ENCODE measurements at regions not wholly inside any gene's neighbourhood (a gene's known extent, or its start where the extent isn't known, plus 50 kb on each side); places are given as distances from the start of the nearest gene placed in this dataset.

DNA sequence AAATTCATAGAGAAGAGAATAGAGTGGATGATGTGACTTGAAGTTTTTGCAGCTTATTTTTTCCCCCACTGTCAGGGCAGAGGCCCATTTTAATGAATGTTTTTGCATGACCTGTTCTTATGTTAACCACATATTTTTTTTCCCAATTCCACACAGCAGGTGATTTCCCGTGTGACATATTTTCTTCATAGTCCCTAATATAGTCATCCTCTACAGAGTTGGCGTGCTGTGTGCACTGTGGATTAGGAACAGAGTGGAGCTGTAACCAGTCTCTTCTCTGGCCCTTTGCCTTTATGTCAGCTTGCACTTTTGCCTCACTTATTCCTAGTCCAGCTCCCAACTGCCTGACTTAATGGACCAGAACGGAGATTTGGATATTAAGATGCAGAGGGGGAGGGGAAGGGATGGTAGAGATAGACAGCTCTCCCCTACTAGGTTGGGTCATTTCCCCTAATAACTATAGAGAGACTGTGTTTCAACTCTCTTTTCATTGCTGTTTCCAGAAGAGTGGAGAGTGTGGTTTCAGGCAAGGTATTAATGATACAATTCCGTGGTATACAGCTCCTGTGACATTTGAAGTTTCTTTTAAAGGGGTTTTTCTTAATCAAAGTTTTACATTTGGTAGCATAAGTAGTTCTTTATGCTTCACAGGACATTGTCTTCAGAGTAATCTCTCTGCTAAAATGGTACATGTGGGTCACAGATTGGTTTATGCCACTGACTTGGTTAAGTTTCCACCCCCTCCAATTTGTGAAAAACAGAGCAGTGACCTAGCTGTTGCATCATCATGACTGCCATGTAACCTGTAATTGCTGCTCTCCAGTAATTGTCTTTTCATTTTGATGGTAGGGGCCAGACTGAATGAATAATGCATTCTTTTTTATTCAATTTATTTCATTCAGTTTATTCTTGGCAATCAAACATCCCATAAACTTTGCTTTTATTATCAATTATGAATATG lies 161.3 kb downstream of the HAUS1 start:
- DNase-seq (ENCODE audit: low spot score) = no peak

DNA sequence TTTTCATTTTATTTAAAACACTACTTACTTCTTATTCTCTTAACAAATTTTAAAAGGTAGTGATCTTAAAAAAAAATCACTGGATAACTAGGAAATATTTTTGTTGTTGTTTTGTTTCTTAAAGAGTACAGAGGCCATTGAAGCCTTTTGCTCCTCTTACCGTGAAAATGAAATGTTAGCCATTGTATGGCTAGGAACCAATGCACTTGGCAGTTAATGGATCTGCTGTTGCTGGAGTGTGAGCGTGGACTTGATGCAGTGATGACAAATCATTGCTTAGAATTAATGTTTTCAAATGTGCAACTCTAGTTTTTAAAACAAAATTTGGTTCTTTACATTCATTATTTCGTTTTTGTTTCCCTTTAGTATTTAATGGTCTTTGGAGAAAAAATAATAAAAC lies 162.3 kb downstream of the HAUS1 start:
- DNase-seq (ENCODE audit: low spot score) = no peak

DNA sequence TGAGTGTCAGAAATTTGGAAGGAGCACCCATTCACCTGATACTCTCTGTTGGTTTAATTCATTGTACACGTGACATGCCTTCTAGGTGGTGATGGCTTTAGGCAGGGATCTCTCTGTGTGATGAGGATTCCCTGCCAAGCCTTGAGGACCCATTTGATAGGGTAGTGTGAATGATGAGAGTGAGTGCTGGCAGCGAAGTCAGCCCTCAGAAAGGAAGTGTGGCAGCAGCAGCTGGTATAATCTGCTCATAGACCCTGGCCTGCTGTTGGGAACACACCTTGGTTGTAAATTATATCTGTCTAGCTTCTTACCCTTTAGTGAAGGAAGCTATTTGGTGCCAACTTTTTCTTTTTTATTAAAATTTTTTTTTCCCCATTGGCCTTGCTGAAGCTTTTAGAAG lies 164.5 kb downstream of the HAUS1 start:
- DNase-seq (ENCODE audit: low spot score) = no peak

DNA sequence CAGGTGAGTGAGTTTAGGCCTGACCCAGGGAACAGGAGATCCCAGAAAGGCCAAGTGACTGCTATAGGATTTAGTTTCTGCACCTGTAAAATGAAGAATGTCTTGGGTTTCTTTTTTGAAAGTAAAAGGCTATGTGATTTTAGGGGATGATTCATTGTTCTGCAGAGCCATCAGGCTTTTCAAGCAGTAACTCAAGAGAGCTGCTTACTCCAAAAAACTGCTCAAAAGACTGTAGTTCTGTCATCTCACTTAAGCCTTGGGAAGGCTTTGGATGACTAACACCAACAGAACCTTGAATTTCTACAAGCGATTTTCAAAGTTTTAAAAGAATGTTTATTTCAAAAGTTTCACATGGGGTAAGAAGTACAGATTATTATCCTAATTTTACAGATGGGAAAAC lies 165.1 kb downstream of the HAUS1 start:
- no peak for DNase-seq (ENCODE audit: low spot score)

DNA sequence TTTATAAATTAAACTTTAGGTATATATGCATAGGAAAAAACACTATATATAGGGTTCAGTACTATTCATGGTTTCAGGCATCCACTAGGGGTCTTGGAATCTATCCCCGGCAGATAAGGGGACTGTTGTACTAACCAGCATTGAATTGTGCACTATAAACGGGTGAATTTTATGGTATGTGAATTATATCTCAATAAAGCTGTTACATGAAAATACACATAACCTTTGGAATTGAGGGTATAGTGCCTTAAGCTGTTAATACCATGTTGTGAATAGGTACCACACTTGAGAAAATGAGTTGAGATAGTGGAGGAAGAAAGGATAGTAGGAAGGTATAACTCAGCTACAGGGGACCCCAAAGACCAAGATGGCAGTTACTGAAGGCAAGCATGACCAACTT lies 167.3 kb downstream of the HAUS1 start:
- no peak for DNase-seq (ENCODE audit: low spot score)

DNA sequence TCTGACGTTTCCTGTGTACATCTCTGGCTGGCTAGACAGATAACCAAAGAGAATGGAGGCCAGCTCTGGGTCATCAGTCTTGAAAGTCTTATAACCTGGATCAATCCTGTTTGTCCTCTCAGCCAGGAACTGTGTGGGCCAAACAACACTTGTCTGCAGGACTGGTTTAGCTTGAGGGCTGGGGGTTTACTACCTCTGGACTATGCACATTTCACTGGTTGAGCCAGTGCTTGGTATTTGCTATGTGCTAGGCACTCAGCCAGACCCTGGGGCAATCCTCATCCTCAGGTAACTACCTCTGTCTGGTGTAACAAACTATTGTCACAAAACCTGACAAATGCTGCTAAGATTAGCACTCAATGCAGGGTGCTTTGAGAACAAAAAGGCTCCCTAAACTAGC lies 169.7 kb downstream of the HAUS1 start:
- DNase-seq (ENCODE audit: low spot score) = no peak

DNA sequence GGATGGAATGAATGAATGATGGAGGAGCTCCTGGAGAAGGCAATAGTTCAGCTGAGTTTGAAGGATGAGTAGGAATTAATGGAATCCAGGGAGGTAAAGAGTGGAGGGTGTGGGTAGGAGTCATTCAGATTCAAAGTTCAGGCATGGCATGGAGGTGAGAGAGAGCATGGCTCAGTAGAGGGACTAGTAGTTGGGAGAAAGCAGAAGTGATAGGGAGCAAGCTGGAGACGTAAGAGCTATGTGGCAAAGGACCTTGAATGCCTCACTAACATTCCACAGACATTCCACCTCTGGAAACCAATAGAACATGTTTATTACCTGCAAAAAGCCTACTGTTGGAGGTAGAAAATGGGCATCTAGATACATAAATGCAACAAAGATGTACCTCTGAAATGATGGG lies 170.1 kb downstream of the HAUS1 start:
- no peak for DNase-seq (ENCODE audit: low spot score)

DNA sequence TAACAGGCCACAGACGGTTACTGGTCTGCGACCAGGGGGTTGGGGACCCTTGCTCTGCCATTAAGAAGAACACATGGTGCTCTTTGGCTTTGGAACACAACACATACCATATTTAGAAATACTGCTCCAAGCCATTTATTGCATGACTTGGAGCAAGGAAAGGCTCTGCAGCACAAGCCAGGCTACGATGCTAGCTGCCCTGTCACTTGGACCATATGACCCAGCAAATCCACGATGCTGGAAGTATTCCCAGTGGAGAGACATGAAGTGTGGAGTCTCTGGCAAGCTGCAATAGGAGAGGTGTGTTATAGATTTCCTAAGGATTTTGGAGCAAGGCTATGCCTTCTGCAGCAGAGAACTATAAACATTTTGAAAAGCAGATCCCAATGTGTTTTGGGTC lies 171.2 kb downstream of the HAUS1 start:
- DNase-seq (ENCODE audit: low spot score) = no peak

DNA sequence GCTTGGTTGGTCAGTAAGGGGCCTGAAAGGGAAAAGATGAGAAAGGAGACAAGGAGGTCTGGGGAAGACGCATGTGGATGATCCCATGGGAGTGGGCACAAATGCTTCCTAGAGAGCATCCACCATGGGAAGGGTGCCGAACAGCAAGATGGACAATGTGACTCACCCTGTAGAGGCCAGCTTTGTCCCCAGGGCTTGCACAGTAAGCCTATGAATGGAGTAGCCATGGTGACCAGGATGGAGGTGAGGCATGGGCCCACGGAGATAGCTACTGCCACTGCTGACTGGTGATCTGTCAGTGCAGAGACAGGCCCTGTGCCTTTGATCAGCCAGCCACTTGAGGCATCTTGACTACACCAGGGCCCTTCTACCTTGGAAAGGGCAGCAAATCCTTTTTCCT lies 172.6 kb downstream of the HAUS1 start:
- DNase-seq (ENCODE audit: low spot score) = no peak

DNA sequence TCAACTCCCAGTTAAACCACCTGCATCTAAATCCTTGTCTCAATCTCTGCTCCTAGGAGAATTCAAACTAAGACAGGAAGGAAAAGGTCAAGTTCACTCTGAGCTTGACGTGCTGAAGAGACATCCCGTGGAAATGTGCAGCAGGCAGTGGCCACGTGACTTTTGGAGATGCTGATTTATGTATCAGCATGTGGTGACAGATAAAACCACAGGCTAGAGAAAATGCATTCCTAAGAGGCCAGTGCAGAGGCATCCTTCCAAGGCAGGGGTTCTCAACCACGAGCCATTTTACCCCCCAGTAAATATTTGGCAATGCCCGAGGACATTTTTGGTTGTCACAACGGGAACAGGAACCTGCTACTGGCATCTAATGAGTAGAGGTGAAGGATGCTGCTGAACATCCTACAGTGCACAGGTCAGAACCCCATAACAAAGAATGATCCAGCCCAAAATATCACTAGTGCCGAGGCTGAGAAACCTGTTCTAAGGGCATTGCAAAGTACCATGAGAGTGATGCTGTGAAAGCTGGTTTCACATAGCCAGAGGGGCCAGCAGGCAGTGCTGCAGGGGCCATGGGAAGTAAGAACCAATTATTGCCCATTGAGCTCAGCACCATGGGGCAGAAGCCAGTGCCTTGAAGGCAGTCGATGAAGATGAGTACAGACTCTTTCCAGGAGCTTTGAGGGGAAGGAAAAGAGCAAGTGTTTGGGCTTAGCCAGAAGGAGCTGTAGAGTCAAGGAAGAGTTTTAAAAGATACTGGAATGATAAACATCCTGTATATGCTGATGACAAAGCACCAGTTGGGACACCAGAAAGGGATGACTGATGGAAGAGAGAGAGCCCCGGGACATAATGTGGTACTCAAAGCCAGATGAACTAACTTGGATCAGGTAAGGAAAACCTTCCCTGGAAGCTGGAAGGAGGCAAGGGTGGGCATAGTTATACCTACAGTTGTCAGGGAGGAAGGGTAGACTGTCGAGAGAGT lies 174.6 kb downstream of the HAUS1 start:
- DNase-seq (ENCODE audit: low spot score) = peak; percentile 74

DNA sequence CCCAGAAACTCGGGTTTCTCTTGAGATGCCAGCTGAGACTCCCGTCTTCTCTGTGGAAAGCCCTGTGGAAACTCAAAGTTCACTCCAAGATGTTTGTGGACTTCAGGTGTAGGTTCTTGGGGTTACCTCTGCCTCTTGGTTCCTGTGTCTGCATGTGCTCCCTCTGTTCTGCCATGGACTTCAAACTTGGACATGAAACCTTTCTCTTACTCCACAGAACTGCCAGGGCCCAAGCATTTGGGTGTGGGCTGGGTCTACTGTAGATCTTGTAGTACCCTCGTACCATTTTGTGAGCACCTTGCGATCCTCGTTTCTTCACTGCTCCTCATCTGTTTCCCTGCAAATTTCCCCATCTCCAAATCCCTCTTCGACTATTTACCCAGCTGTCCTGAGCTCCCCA lies 175.5 kb downstream of the HAUS1 start:
- DNase-seq (ENCODE audit: low spot score) = no peak

DNA sequence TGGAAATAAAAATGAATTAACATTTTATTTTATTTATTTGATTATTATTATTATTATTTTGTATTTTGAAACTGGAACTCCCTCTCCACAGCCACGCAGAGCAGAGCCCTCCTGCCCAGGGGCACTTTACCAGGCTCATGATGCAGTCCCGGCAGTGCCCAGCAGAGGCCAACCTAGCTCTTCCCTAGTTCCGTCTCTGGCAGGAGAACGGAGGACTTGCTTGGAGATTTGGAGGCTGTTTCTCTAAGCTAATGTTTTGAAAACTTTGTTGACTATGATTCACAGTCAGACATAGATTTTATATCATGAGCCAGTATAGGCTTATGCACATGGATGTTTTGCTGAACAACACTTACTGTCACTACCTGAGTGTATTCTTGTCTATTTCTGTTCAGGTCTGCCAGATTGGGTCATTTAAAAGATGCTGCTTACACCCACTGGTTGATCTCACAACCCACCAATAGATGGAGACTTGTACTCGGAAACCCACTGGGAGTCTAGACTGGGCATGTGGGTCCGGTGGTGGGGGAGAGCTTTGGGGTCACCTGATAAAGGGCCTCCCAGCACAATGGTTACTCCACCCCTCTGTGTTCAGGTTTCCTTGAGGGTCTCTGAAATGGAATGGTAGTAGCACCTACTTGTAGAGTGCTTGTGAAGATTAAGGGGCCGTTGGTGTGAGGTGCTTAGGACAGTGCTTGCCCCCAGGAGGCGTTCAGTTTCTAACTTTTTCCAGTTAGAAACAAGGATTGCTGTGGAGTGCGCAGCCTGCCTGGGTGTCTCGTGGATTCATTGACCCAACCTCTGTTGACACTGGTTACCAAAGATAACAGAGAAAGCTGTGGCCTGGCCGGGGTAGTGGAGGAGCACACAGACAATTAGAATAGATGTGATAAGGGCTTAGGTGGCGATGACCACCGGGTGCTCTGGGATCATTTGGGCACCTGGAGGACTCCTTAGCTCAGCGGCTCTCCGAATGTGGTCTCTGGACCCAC lies 177.3 kb downstream of the HAUS1 start:
- DNase-seq (ENCODE audit: low spot score) = peak; percentile 83

DNA sequence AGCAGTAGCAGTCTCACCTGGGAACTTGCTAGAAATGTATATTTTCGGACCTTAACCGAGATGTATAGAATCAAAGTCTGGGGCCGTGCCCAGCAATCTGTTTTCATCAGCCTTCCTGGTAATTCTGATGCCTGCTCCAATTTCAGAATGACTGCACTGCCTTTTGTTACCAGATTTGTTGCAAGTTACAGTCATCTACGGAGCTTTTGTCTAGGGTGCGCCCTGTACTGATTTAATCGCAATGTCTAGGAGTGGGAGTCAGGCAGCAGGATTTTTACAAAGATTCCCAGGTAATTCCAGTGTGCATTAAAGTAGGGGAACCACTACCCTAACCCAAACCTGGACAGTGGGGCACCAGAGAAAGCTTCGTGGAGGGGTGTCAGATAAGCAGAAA lies 178.0 kb downstream of the HAUS1 start:
- DNase-seq (ENCODE audit: low spot score) = no peak

DNA sequence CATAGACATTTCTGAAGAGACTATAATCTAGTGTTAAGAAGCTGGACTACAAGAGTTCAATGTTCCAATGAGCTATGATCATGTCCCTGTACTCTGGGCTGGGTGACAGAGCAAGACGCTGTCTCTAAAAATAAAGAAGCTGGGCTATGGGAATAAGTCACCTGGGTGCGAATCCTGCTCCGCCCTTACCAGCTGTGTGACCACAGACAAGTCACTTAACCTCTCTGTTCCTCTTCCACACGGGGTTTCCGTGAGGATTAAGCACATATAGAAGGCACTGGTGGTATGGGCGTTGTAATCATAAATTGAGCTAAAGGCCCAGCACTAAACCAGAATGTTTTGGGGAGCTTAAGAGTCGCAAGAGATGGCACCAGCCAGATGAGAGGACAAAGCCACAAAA lies 178.5 kb downstream of the HAUS1 start:
- no peak for DNase-seq (ENCODE audit: low spot score)

DNA sequence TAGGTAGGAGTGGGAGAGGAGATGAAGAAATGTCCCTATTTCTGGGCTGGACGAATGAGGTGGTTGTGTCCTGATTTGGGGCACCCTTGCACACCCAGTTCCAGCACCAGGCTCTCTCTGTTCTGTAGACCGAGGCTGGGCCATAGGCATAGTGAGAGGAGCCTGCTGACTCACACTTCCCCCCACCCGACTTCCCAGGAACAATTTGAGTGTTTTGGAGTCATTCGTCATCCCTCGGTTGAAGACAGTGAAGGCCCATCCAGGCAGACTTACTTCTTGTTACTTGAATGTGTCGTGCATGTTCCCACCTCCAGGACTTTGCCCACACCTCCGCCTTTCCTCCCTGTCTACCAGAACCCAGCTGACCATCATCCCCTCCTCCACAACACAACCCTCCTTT lies 179.1 kb downstream of the HAUS1 start:
- peak; percentile 35 for DNase-seq (ENCODE audit: low spot score)

DNA sequence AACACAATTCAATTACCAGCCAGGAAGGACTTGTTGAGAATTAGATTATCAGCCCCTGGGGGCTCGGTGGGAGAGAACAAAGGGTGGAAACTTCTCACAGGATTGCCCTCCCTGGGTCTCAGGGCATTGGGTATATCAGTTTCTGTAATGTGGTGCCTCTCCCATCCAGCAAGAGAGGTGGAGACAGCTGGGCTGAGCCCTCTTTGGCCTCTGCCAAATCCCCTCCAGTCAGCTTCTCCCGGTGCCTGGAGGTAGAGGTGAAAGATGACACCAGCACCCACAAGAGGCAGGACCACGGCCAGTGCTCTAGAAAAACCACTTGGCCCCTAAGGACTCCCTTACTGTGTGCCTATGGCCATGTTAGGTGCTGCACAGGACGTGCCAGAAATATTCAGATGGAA lies 179.7 kb downstream of the HAUS1 start:
- DNase-seq (ENCODE audit: low spot score) = no peak

DNA sequence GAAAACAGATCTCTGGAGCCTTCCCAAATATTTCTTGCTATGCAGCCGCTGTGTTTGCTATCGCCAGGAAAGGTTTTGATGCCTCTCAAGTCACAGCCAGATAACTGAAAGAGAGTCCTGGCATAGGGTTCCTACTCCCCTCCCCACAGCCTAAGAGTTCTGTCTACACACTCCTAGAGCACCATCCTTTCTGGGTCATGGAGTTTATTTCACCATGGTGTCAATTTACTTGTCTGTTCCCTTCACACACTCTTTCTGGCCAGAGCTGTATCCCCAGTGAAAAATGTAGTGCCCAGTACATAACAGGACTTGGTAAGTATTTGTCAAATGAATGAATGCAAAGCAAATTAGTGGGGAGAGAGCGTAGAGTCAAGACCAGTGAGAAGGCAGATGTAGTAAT lies 185.3 kb downstream of the HAUS1 start:
- DNase-seq (ENCODE audit: low spot score) = no peak

DNA sequence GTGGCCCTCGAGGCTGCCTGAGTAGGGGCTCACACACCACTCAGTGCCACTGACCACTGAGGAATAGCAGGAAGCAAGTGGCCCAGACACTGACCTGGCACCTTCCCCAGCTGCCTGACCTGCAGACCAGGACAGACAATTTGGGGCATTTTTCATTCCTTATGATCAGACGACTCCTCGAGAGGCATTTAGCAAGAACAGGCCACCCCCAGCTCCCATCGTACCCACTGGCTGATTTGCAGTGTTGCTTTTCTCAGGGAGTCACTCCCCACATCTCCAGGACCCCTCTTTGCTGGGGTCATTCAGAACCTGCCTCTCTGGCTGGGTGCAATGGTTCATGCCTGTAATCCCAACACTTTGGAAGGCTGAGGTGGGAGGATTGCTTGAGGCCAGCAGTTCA lies 185.7 kb downstream of the HAUS1 start:
- no peak for DNase-seq (ENCODE audit: low spot score)

DNA sequence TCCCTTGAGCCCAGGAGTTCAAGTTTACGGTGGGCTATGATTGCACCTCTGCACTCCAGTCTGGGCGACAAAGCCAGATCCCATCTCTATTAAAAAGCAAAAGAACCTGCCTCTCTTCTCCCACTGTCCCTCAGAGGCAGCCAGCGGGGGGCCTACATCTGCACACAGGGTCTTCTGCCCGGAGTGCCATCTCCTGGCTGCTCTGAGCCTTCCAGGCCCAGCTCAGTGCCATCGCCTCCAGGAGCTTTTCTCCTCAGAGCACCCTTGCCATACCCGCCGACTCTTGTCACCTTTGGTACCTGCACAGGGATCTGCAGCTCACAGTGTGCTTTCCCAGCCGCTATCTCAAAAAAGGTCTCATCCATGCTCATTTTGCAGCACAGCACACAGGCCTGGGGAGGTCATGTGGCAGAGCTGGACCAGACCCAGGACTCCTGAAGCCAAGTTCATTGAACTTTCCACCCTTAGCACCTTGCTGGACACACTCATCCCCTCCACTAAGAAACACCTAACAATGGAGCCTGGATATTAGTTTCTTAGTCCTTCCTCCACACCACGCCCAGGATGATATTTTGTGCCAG lies 186.3 kb downstream of the HAUS1 start:
- no peak for DNase-seq (ENCODE audit: low spot score)

DNA sequence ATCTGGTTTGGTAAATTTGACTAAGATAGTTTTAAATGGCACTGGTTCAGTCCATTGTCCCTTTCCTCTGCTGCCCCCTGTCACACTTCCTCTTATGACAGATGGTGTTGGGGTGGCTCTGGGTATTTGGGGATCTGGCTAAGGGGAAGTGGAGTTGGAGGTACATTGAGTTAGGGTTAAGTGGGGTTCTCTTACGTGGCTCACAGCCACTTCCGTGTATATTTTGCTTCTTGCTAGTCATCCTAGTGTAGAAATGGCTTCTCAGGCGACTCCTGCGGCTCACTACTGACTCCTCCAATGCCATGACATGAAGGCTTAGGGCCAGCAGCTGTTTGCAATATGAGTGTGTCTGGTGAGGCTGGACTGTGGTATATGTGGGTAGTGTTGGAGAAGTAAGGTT lies 187.0 kb downstream of the HAUS1 start:
- DNase-seq (ENCODE audit: low spot score) = no peak

DNA sequence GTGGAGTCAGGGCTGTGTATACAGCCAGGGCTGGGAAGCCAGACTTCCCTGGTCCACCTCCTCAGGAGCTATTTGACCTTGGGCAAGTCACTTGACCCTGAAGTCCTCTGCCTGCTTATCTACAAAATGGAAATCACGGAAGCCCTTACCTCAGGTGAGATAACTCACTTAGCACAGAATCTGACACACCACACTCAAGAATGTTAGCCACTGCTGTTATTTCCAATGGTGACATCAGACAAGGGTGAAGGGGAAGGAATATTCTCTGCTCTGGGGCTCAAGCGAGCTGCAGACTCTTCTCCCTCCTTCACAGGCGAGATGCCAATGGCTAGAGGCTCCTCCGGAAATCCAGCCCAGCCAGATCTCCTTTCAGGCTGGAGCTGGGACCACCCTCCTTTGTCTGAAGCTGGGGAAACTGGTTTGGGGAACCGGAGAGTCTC lies 189.6 kb downstream of the HAUS1 start:
- peak; percentile 46 for DNase-seq (ENCODE audit: low spot score)

Data from kidney tubule cell (primary cell).